Pulmonary artery endothelial cell (primary cell): ENCODE measurements at regions not wholly inside any gene's neighbourhood (a gene's known extent, or its start where the extent isn't known, plus 50 kb on each side); places are given as distances from the start of the nearest gene placed in this dataset.

Source experiments
- DNase-seq: peaks from one replicate; pipeline ENCODE4 v3.0.0-alpha.2; 2011; ENCODE audit warnings: low read depth, low spot score

DNA sequence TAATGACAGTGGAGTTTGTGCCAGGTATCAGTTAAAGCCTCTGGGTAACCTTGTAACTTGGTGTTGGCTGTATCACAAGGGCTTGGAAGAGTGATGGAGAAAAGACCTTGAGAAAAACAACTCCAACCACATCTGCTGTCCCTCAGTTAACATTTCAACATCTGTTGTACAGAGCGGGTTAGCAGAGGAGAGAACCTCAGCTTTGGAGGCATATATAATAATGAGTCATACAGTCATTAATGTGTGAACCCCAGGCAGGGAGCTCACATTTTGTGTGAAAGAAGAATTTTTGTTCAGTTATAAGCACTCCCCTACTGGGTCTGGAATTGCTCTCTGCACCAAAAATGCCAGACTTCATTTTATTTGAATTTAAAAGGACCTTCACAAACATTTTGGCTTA lies 439.5 kb downstream of the PDCD6IP start:
- no peak for DNase-seq

DNA sequence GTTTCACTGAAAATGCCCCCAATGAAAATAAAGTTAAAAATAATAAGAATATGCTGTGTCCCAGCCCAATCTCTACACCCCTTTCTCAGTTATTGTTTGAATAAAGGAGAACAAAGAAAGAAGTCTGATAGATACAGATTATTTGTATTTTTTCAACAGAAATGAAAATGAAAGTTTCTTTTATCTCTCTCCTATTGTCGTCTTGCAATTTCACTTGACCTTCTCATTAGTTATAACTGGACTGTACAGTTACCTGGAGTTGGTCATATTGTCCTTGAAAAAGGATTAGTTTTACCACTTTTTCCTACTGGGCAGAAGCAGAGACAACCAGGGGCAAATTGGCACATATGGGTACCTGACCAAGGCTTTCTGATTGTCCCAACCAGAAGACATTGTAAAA lies 440.0 kb downstream of the PDCD6IP start:
- DNase-seq, result no peak

DNA sequence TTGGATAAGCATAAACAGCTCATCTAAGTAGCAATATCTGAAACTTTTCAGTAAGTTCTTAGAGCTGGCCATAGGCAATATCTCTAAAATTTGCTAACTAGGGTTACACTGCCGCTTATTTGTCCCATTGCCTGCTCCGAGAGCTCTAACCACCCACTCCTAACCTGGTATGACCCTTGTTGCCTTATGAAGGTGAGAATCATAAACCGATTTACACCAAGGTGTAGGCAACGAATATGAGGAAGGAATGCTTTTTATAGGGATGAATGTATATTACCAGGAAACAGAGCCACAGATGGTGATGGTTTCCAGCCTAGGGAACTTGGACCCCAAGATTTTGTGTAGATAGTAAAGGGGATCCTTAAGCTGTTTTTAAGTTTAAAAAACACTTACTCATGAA lies 440.9 kb downstream of the PDCD6IP start:
- DNase-seq, result no peak

DNA sequence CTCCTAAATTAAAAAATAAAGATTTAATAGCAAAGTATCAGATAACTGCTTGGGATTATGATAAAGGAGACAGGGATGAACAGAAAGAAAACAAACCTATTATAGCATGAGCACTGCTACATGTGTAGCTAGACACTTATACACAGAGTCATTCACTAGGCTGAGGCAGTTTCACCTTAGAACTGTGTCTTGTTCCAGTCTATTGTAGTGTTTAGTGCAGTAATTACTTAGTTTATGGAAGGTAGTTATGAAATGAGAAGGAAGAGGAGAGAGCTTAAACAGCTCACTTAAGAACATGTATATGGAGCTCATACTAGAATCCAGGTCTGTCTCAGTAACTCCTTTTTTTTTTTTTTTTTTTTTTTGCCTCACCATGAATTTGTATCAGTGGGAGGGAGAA lies 441.4 kb downstream of the PDCD6IP start:
- no peak for DNase-seq

DNA sequence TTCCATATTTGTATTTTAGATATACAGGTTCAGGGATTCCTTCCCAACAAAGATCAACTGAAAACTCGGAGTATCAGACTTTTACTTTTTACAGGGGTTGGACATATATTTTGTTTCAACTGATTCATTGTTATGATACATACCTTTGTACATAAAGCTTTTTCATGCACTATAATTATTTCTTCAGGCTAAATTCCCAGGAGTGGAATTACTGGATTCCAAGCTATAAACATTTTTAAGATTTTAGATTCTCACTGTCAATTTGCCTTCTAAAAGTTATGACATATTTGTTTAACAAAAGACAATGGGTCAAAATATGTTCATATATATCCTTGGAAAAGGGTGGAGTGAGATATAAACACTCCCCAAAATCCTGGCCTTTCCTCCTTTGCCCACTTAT lies 449.0 kb downstream of the PDCD6IP start:
- no peak for DNase-seq

DNA sequence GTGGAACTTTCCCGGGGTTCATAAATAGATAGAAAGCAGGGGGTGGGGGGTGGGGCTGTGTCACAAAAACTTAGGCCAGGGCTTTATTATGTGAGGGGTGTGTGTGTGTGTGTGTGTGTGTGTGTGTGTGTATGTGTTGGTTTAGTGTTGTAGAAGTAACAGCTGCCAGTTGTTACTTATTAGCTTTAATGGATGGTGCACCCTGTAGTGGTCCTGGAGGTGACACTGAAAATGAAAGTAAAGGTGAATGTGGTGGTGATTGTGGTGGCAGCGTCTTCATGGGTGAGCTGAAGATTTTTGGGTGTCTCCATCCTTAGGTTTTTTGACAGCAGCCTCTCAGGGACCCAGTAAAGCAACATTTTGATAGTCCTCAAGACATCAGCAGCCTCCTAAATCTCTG lies 449.9 kb downstream of the PDCD6IP start:
- no peak for DNase-seq

DNA sequence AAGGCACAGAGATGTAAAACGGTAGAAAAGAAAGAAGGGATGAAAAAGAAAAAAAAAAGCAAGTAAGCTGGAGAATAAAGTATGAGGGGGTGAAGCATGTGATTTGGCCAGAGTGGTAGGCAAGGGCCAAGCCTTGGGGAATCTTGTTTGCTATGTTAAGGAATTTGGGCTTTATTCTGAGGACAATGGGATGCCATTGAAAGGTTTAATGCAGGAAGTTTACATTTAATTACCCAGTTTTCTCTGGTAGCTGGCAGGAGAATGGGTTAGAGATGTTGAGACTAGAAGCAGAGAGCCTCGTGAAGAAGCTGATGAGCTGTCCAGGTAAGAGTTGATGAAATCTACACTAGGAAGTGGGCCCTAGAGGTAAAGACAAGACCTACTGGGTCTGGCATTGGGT lies 455.9 kb downstream of the PDCD6IP start:
- DNase-seq, result no peak

DNA sequence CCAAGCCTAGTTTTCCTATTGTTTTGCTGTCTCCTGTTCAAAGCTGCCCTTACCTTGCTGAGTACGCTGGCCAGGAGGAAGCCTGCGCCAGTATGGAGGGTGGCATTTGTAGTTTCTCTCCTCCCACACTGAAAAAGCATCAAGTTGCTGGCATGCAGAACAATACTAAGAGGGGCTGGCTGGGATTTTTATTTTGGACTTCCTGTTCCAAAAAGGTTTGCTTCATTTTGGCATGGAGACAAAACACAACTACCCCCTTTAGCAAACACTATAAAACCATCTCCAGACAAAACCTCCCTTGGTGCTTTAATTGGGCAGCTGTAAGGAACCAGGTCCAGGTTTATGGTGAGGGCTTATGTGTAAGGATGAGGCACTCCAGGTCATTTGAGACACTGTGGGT lies 457.6 kb downstream of the PDCD6IP start:
- no peak for DNase-seq

DNA sequence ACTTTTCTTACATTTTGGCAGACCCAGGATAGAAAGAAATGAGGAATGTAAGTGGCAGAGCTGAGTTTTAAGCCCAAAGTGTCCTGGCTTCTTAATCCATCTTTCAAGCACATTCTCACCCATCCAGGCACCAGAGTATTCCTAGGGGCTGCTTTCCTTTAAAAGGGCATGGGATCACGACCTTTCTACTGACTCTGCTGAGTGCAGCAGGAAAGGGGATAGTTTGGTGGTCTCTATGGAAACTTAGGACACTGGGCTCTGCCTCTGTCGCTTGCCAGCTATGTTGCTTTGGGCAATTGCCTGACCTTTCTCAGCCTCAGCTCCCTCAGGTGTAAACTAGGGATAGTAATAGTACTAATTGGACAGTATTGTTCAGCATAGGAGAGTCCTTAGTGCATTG lies 458.4 kb downstream of the PDCD6IP start:
- DNase-seq, result no peak

DNA sequence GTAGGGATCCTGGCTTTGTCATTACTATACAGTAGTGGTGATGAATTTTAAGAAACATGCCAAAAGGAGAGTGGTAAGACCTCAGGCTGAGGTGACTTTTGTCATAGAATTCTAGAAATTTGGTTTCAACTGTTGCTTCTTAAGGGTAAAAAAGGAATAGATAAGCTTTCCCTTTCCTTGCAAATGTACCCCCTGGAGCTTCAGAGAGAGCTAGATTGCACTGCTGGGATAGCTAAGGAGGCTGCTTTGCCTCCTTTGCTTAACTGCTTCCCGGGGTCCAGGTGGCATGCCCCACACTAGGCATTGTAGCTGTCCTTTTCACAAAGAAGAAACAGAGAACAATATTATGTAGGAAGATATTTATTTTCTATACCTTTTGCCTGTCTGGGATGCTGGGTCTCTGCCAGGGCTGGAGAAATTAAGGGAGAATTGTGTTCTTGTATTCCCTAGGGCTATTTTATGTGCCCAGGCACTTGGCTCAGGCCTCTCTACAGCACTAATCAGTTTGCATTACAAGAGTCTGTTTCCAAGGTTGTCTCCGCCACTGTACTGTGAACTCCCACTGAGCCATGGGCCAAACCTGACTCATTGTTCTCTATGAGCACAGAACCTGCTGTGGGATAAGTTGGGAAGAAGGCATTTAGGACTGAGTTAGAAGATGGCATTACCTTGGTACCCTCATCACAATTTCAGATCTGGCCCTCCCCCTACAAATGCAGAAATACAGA lies 460.0 kb downstream of the PDCD6IP start:
- no peak for DNase-seq

DNA sequence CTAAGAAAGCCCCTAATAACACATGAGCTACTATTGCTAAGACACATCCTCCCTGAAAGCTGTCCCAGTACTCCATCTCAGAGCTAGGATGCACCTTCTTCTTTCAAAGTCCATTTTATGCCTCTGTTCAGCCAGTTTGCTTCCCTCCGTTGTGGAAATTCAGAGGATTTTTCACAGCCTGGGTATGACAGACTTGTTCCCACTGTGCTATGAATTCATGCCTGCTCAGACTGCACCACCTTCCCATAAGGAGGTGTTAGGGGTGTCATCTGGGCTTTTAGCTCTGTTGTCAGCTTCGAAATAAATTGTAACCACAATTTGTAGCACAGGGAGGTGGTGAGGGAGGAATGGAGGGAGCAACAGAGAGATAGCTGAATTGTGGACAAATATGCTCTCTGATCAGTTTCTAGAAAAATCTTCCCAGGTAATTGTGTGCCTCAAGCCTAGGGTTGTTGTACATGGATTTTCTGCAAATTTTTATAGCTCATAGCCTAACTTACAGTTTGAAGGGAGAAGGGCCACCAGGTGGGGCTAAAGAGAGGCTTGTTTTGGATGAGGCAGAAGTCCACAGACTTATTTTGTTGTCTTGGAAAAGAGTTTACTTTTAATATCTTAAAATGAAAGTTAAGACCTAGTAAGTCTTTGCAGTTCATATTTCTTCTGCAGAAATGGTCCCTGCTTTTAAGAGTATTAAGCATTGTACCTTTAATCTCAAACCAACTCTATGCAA lies 462.0 kb downstream of the PDCD6IP start:
- DNase-seq, result no peak

DNA sequence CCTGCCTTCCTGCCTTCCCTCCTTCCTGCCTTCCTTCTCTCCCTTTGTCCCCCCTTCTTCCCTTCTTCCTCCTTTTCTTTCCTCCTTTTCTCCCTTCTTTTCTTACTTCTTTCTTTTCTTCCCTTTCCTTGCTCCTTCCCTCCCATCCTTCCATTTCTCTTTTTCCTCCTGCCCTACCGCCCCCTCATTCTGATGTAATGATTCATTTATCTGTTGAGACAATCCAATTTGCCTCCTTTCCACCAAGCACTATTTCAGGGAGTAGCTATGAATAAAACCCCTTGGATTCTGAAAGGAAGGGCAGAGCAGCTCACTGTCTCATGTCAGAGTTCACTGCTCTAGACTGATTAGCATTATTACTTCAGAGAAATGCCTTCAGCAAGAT lies 462.6 kb downstream of the PDCD6IP start:
- DNase-seq, result no peak

DNA sequence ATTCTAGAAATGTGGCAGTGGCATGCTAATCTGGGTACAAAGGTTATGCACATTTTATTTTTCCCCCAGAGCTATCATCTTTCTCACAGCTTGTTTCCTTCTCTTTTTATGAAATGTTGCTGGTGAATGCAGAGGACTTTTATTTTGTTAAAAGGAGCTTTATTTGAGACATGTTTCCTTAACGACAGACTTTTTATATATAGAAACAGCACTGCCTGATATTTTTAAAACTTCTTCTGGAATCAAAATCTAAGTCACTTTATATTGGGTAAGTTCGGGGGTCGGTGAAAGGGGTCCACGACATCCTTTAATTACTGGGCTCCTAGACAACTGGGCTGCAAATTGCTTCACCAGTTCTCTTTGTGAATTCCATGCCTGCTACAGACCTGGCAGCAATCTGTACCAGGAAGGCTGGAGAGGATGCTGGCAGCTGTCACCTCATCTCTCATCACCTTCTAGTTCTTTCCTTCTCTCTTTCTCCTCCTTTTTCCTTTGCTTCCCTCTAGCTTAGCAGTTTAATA lies 464.7 kb downstream of the PDCD6IP start:
- no peak for DNase-seq

DNA sequence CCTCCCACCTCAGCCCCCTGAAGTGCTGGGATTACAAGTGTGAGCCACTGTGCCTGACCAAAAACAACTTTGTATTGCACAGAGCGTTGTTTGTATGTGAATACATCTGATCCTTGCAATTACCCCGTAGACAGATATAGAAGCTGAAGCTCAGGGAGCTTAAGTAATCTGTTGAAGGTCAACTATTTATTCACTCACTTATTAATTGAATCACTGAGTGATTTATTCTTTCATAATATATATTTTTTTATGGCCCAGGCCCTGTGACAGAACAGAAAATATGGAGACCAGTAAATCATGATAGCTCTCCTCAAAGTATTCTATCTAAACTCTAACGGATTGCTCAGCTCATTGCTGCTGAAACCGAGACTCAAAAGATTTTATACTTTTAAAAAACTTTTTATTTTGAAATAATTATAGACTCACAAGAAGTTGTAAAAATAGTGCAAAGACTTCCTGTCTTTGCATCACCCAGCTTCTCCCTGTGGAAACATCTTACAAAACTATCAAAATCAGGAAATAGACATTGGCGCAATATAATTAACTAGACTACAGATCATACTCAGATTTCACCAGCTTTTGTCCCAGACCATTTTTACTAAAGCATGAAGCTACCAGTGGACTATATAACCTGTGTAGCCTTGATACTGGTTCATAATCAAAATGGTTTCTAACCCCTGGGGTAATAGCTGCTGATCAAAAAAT lies 466.1 kb downstream of the PDCD6IP start:
- no peak for DNase-seq

DNA sequence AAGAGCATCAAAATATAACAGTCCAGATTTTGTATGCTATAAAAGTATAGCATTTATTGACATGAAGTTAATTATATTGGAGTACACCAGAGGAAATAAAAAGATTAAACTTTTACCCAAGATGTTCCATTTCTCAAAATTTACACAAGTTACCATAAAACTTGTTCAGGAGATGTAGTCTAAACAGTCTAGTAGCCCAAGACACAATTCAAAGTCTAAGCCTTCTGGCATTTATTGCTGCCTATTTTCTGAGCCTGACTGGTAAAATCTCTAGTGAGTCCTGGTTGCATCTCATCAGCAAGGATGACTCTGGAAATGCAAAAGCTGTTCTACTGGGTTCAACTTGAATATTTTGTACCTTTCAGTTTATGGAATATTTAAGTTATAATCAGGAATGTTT lies 468.7 kb downstream of the PDCD6IP start:
- no peak for DNase-seq

DNA sequence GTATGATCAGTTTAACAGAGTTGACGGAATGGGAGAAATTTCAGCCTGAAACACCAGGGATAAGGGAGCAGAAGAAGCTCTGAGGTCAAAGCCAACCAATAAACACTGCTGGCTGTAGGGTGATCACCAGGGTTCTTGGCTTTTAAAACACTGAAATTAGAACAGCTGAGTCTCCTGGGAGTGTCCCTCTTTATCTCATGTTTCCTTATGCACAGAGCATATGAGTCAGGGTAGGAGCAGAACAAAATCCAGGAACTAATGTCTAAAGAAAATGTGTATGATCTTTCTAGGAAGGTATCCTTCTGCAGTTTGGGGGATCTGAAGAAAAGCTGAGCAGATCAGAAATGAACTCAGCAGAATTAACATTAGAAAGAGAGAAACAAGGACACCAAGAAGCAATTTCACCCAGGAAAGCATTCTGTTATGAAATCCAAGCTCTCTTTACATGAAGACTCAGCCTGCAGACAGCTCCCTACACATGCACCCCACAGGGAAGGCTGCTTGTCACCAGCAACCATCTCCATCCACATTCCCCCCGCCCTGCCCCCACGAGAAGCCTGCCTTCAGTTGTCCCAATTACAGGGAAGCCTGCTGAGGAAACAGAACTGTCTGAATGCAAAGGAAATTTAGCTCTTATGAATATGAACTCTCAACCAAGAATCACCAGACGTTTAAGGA lies 469.7 kb downstream of the PDCD6IP start:
- no peak for DNase-seq

DNA sequence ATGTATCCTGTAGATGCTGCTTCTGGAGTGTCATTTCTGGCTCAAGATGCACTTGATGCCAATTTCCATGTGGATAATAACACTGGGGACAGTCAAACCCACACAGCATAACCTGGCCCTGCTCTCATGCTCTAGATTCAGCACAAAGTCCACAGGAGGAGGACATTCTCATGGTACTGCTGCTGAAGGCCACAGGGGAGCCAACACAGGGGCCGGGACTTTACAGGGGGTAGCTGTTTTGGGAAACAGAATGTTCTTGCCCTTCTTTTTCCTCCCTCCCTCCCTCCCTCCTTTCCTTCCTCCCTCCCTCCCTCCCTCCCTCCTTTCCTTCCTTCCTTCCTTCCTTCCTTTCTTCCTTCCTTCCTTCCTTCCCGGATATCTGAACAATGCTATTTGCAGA lies 477.4 kb downstream of the PDCD6IP start:
- DNase-seq, result no peak

DNA sequence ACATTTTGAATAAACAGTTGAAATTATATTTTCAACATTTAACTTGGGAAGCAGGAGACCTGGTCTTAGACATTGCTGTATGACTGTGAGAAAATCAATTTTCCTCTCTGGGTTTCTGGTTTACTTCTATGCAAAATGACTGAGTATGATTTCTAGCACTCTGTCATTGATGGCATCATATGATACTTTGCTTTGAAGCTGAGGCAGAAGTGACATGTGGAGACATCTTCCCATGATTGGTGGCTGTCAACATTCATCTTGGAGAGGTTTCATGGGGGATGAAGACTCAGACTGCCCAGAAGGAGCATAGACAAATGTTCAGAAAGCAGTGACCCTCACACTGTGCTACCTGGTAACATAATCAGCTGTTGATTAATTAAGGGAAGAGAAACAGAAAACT lies 477.9 kb downstream of the PDCD6IP start:
- DNase-seq, result no peak

DNA sequence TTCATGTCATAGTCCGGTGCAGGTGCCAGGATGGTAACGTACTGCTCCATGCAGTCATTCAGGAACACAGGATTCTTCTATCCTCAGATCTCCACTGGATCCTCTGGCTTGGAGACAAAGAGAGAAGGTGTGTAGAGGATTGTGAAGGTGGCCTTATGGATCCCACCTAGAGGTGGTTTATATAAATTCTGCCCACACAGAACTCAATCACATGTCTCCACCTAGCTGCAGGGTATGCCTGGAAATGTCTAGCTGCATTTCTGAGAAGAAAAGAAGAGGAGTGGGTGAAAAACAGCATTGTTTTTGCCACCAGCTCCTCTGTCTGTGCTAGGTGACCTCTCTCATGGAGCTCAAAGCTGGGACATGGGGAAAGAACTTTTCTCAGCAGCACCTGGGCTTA lies 478.7 kb downstream of the PDCD6IP start:
- no peak for DNase-seq

DNA sequence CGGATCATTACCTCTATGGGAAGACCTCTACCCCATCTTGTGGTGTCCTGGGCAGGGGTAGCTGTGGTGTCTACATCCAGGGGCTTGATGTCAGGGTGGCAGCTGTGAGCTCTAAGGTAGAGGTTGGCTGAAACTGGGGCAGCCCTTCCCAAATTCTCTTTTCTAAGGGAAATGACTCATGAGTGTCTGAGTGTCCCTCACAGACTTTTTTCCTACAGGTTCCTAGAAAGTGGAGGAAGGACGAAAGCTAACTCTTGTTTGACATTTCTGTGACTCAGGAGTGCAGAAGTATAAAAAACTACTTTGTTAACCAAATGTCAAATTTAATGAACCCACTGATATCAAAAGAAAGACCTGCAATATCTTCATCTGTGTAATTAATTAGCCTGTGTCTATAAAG lies 481.5 kb downstream of the PDCD6IP start:
- no peak for DNase-seq

DNA sequence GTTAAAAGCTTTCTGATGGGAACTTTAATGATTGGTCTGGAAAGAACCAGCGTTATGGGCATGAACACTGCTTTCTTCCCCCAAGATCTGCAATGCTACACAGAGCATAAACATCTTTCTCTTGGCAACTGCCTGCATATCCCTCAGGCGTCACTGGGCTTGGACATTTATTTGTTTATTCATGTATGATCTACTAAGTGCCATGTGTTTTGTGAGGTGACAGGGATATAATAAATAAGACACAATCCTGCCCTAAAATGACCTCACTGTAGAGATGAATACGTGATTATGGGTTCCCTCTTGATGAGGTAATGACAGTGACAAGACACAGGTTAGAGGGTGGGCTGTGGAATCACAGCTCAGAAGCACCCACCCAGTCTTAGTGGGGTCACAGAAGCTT lies 485.3 kb downstream of the PDCD6IP start:
- no peak for DNase-seq
